IMR-90 (cell line): ENCODE measurements at regions not wholly inside any gene's neighbourhood (a gene's known extent, or its start where the extent isn't known, plus 50 kb on each side); places are given as distances from the start of the nearest gene placed in this dataset.

ENCODE experiments used
- ATAC-seq: fragments of 200-7000 bp; cut with Tn5 transposase; 2 replicates; pipeline ENCODE4 v1.9.1; 2020; ENCODE audit warnings: low read depth, mild to moderate bottlenecking, moderate library complexity
- BruUV-seq: library from RNA; stranded (reverse); fragments of 400-500 nt; replicated peaks from 2 replicates; lab custom pipeline; 2021; lab: Mats Ljungman, UMichigan
- CTCF ChIA-PET: fragments of 300-600 bp; formaldehyde crosslinking; extraction: SDS; loops from one replicate; lab custom pipeline; 2021; ENCODE audit warnings: antibody characterized with exemption; lab: Yijun Ruan, JAX
- POLR2A ChIA-PET: fragments of 300-600 bp; sonication (Branson Sonifier 250); formaldehyde crosslinking; loops from one replicate; lab custom pipeline; 2022; ENCODE audit warnings: antibody characterized with exemption; ENCODE audit not compliant: unreplicated experiment; lab: Charles Lee
- DNase-seq: peaks from one replicate; pipeline ENCODE4 v3.0.0; 2013
- H2AFZ ChIP-seq: replicated peaks from 2 replicates; pipeline ENCODE3; 2013; ENCODE audit warnings: low read length, mild to moderate bottlenecking; ENCODE audit not compliant: poor library complexity
- H2AK5ac ChIP-seq: 2 replicates; pipeline ENCODE4 v1.6.1; 2013; ENCODE audit warnings: low read depth, low read length, inconsistent platforms
- H2AK9ac ChIP-seq: replicated peaks from 2 replicates; pipeline ENCODE3; 2013; ENCODE audit warnings: mild to moderate bottlenecking, low read depth, low read length, moderate library complexity; ENCODE audit not compliant: poor library complexity
- H2BK120ac ChIP-seq: 2 replicates; pipeline ENCODE4 v1.6.1; 2013; ENCODE audit warnings: low read depth, low read length, inconsistent platforms
- H2BK15ac ChIP-seq: 3 replicates; pipeline ENCODE4 v1.6.1; 2013; ENCODE audit warnings: low read depth, low read length, inconsistent platforms
- H2BK20ac ChIP-seq: 2 replicates; pipeline ENCODE4 v1.6.1; 2013; ENCODE audit warnings: low read depth, mild to moderate bottlenecking, inconsistent platforms, low read length, moderate library complexity
- H2BK5ac ChIP-seq: 2 replicates; pipeline ENCODE4 v1.6.1; 2013; ENCODE audit warnings: mild to moderate bottlenecking, low read depth, low read length, inconsistent platforms; ENCODE audit not compliant: poor library complexity, severe bottlenecking
- H3K14ac ChIP-seq: replicated peaks from 2 replicates; pipeline ENCODE4 v1.6.1; 2013; ENCODE audit warnings: low read depth, low read length, inconsistent platforms
- H3K18ac ChIP-seq: 2 replicates; pipeline ENCODE4 v1.6.1; 2013; ENCODE audit warnings: low read depth, low read length, control low read depth
- H3K23ac ChIP-seq: 2 replicates; pipeline ENCODE4 v1.6.1; 2013; ENCODE audit warnings: low read depth, low read length, inconsistent platforms
- H3K27ac ChIP-seq: 2 replicates; pipeline ENCODE4 v1.5.1; 2013; ENCODE audit warnings: mild to moderate bottlenecking, control low read depth, low read length; ENCODE audit not compliant: insufficient read depth
- H3K27me3 ChIP-seq: 2 replicates; pipeline ENCODE4 v1.6.1; 2013; ENCODE audit warnings: low read length; ENCODE audit not compliant: control insufficient read depth, insufficient read depth
- H3K36me3 ChIP-seq: 2 replicates; pipeline ENCODE4 v1.6.1; 2013; ENCODE audit warnings: low read length, mixed read lengths; ENCODE audit not compliant: control insufficient read depth, insufficient read depth
- H3K4ac ChIP-seq: 2 replicates; pipeline ENCODE4 v1.6.1; 2013; ENCODE audit warnings: low read depth, low read length, inconsistent platforms
- H3K4me1 ChIP-seq: 2 replicates; pipeline ENCODE4 v1.6.1; 2013; ENCODE audit warnings: low read length, mixed read lengths; ENCODE audit not compliant: control insufficient read depth, insufficient read depth
- H3K4me2 ChIP-seq: 2 replicates; pipeline ENCODE4 v1.6.1; 2013; ENCODE audit warnings: low read depth, mild to moderate bottlenecking, control low read depth, low read length, moderate library complexity
- H3K4me3 ChIP-seq: 2 replicates; pipeline ENCODE4 v1.5.1; 2013; ENCODE audit warnings: low read depth, mild to moderate bottlenecking, control low read depth, low read length, moderate library complexity; ENCODE audit not compliant: insufficient read depth
- H3K56ac ChIP-seq: 2 replicates; pipeline ENCODE4 v1.6.1; 2013; ENCODE audit warnings: low read length, inconsistent platforms; ENCODE audit not compliant: insufficient read depth; ENCODE audit errors: extremely low read depth
- H3K79me1 ChIP-seq, 2 experiments: 2 replicates each; pipeline ENCODE4 v1.6.1; 2013; ENCODE audit warnings: low read length in 2 of 2, inconsistent platforms in 1 of 2, low read depth in 1 of 2
- H3K9ac ChIP-seq: 2 replicates; pipeline ENCODE4 v1.6.1; 2013; ENCODE audit warnings: low read depth, low read length, control low read depth
- H3K9me1 ChIP-seq: 2 replicates; pipeline ENCODE4 v1.6.1; 2013; ENCODE audit warnings: low read length, inconsistent platforms; ENCODE audit not compliant: insufficient read depth
- H3K9me3 ChIP-seq: 2 replicates; pipeline ENCODE4 v1.6.1; 2013; ENCODE audit warnings: low read length; ENCODE audit not compliant: control insufficient read depth, insufficient read depth
- H4K20me1 ChIP-seq: 2 replicates; pipeline ENCODE4 v1.6.1; 2013; ENCODE audit warnings: low read length, inconsistent platforms; ENCODE audit not compliant: insufficient read depth
- H4K5ac ChIP-seq: 2 replicates; pipeline ENCODE4 v1.6.1; 2013; ENCODE audit warnings: mild to moderate bottlenecking, low read depth, low read length, control low read depth
- H4K8ac ChIP-seq, 2 experiments: 2 replicates each; pipeline ENCODE4 v1.6.1; 2013; ENCODE audit warnings: low read depth in 2 of 2, low read length in 2 of 2, control low read depth in 1 of 2, inconsistent platforms in 1 of 2
- H4K91ac ChIP-seq: 2 replicates; pipeline ENCODE4 v1.6.1; 2013; ENCODE audit warnings: low read depth, low read length, inconsistent platforms; ENCODE audit not compliant: insufficient read depth
- BHLHE40 ChIP-seq: fragments of 150-350 bp; IDR thresholded peaks from 2 replicates; pipeline ENCODE4 v1.6.1; 2016; ENCODE audit warnings: mild to moderate bottlenecking, low read depth, low read length
- CEBPB ChIP-seq: IDR thresholded peaks from 2 replicates; pipeline ENCODE4 v1.6.1; 2012; ENCODE audit warnings: low read depth, low read length, improper control_type of control experiment
- CHD1 ChIP-seq: IDR thresholded peaks from 2 replicates; pipeline ENCODE4 v1.6.1; 2012; ENCODE audit warnings: low read depth, low read length, improper control_type of control experiment
- CTCF ChIP-seq: conservative IDR thresholded peaks from 2 replicates; pipeline ENCODE4 v1.5.1; 2012; ENCODE audit warnings: mild to moderate bottlenecking, low read depth, low read length, improper control_type of control experiment
- ELK1 ChIP-seq: fragments of 150-350 bp; IDR thresholded peaks from 2 replicates; pipeline ENCODE4 v1.6.1; 2016; ENCODE audit warnings: low read depth, mild to moderate bottlenecking, low read length, moderate library complexity, borderline replicate concordance
- FOS ChIP-seq: fragments of 150-350 bp; IDR thresholded peaks from 2 replicates; pipeline ENCODE4 v1.6.1; 2016; ENCODE audit warnings: low read depth, low read length
- MAFK ChIP-seq: IDR thresholded peaks from 2 replicates; pipeline ENCODE4 v1.6.1; 2012; ENCODE audit warnings: low read depth, low read length, improper control_type of control experiment
- MAZ ChIP-seq: IDR thresholded peaks from 2 replicates; pipeline ENCODE4 v1.6.1; 2012; ENCODE audit warnings: low read depth, mild to moderate bottlenecking, low read length, improper control_type of control experiment, moderate library complexity, borderline replicate concordance
- MXI1 ChIP-seq: IDR thresholded peaks from 2 replicates; pipeline ENCODE4 v1.6.1; 2012; ENCODE audit warnings: low read depth, mild to moderate bottlenecking, low read length, moderate library complexity, borderline replicate concordance
- NFE2L2 ChIP-seq: fragments of 150-350 bp; IDR thresholded peaks from 2 replicates; pipeline ENCODE4 v1.6.1; 2016; ENCODE audit warnings: low read depth, mild to moderate bottlenecking, low read length
- POLR2A ChIP-seq: IDR thresholded peaks from 2 replicates; pipeline ENCODE4 v1.6.1; 2012; ENCODE audit warnings: mild to moderate bottlenecking, low read depth, low read length
- RAD21 ChIP-seq: IDR thresholded peaks from 2 replicates; pipeline ENCODE4 v1.6.1; 2012; ENCODE audit warnings: low read length, improper control_type of control experiment
- RCOR1 ChIP-seq: IDR thresholded peaks from 2 replicates; pipeline ENCODE4 v1.6.1; 2012; ENCODE audit warnings: mild to moderate bottlenecking, low read length, improper control_type of control experiment; ENCODE audit not compliant: insufficient replicate concordance
- RFX5 ChIP-seq: IDR thresholded peaks from 2 replicates; pipeline ENCODE4 v1.8.0; 2012; ENCODE audit warnings: low read depth, mild to moderate bottlenecking, low read length, moderate library complexity
- SMC3 ChIP-seq: fragments of 150-350 bp; IDR thresholded peaks from 2 replicates; pipeline ENCODE4 v1.6.1; 2016; ENCODE audit warnings: low read depth, mild to moderate bottlenecking, antibody characterized with exemption, low read length, moderate library complexity
- USF2 ChIP-seq: fragments of 150-350 bp; IDR thresholded peaks from 2 replicates; pipeline ENCODE4 v1.6.1; 2017; ENCODE audit warnings: mild to moderate bottlenecking, antibody characterized with exemption, low read length, low read depth
- WGBS, 2 experiments: methylation state at CpG; one replicate each; pipeline versions ENCODE4 v1.1.5 to v1.1.7; 2013; ENCODE audit warnings: missing lambda C conversion rate in 2 of 2; ENCODE audit not compliant: insufficient read length in 1 of 2; ENCODE audit errors: extremely low coverage in 2 of 2; 5-methylcytosine and 5-hydroxymethylcytosine counted together
- dilution Hi-C: fragments of 300-500 bp; cut with HindIII; formaldehyde crosslinking; loops from one replicate; pipeline ENCODE4 v1.14.3; 2018; ENCODE audit warnings: low sequenced_read_pairs; ENCODE audit not compliant: unreplicated experiment
- in situ Hi-C: fragments of 300-500 bp; cut with MboI; formaldehyde crosslinking; loops from 3 replicates; pipeline ENCODE4 v1.14.3; 2019; ENCODE audit warnings: low sequenced_read_pairs, inconsistent platforms, mixed read lengths
- intact Hi-C: fragments of 100-400 bp; cut with micrococcal nuclease; formaldehyde crosslinking; loops from 2 replicates; pipeline ENCODE4 v1.10.0; 2022

- H4K91ac ChIP-seq = no peak overlapping the region
- H2AFZ ChIP-seq = no peak overlapping the region
- H3K36me3 ChIP-seq = no peaks in the 10 kb centered on the region
- no peak overlapping the region for H3K9ac ChIP-seq
- DNase-seq (no peak), ATAC-seq (no peak)
- no peak overlapping the region for H2BK120ac ChIP-seq
- H3K4me1 ChIP-seq = no peaks in the 10 kb centered on the region
- H2BK20ac ChIP-seq = no peak overlapping the region
- TF ChIP-seq NFE2L2 = no peak
- no peak for TF ChIP-seq CTCF
- no peak for TF ChIP-seq RFX5
- no peak for TF ChIP-seq FOS
- no peak for TF ChIP-seq USF2
- TF ChIP-seq BHLHE40 = no peak
- TF ChIP-seq MXI1 = no peak
- no peak for TF ChIP-seq RCOR1
- no peak for TF ChIP-seq MAZ
- no peak for TF ChIP-seq CEBPB
- TF ChIP-seq SMC3 = no peak
- no peak for TF ChIP-seq POLR2A
- TF ChIP-seq RAD21 = no peak
- TF ChIP-seq MAFK = no peak
- no peak for TF ChIP-seq ELK1
- no peak for TF ChIP-seq CHD1
- no peak overlapping the region for H3K4ac ChIP-seq
- in situ Hi-C loops = no loop called here
- dilution Hi-C loops = no loop called here
- WGBS, 2 experiments = no CpG with 5 or more reads among the region's 3 CpGs
- BruUV-seq = no TSS peak
- no peak overlapping the region for H2AK9ac ChIP-seq
- H3K9me3 ChIP-seq = peaks cover 13% of the 10 kb centered on the region
- no peak overlapping the region for H3K18ac ChIP-seq
- H3K4me2 ChIP-seq = no peak overlapping the region
- H3K56ac ChIP-seq = no peak overlapping the region
- no peak overlapping the region for H3K14ac ChIP-seq
- H2AK5ac ChIP-seq = no peak overlapping the region
- CTCF ChIA-PET = no interaction called here
- no peak overlapping the region for H2BK15ac ChIP-seq
- H3K4me3 ChIP-seq = no peak overlapping the region
- no peaks in the 10 kb centered on the region for H3K27me3 ChIP-seq
- no peak overlapping the region for H4K8ac ChIP-seq
- H3K79me1 ChIP-seq = no peaks in the 10 kb centered on the region
- no peak overlapping the region for H4K5ac ChIP-seq
- no peaks in the 10 kb centered on the region for H4K20me1 ChIP-seq
- intact Hi-C loops = no loop called here
- POLR2A ChIA-PET = no interaction called here
- no peaks in the 10 kb centered on the region for H3K9me1 ChIP-seq
- no peak overlapping the region for H3K23ac ChIP-seq
- no peak overlapping the region for H3K27ac ChIP-seq
- H2BK5ac ChIP-seq = no peak overlapping the region
These were observed 169.4 kb downstream of the C1orf94 start for GRCh38 chr1:34346128-34346527.
